ENCODE measurements at regions not wholly inside any gene's neighbourhood (a gene's known extent, or its start where the extent isn't known, plus 50 kb on each side); places are given as distances from the start of the nearest gene placed in this dataset.

DNA sequence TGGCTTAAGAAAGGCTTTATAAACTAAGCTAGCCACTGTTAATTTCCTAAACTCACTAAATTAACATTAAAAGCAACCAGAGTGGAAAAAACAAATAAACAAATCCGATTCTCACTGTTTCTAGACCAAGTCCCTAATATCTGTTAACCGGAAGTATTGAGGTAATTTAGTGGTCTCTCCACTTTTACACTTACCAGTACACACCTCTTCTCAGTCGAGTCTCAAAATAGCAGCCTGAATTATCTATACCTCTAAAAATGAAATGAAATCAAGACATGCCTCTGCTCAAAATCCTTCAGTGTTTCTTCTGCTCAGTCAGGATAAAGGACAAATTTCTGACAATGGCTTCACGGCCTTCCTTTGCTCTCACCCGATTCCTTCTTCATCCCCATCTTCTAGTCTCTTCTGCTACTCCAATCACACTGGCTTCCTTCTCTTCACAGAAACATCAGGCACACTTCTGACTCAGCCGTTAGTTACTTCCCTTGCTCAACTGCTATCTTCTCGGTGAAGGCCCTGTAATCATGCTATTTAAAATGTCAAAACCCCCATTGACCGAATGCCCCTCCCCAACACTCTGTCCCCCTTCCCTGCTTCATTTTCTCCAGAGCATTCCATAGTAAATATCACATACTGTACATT, 161.3 kb downstream of the KITLG start:
- DNase-seq: no peak

DNA sequence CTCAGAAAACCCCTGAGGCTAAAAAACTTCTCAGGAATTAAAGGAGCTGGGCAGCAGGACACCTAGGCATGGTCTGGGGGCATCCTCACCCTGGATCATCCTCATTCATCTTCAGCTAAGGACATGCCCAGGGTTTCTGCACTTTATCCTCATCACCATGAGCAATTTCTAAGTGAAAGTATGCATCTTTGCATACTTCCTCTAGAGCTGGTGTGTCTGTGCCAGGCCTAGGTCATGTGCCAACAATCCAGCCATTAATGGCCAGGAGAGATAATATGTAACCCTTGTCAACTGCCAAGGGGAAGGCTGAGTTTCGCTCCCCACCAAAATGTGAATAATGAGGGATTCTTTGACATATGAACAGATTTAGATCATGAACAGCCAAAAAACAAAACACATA, 160.5 kb downstream of the KITLG start:
- no peak for DNase-seq

DNA sequence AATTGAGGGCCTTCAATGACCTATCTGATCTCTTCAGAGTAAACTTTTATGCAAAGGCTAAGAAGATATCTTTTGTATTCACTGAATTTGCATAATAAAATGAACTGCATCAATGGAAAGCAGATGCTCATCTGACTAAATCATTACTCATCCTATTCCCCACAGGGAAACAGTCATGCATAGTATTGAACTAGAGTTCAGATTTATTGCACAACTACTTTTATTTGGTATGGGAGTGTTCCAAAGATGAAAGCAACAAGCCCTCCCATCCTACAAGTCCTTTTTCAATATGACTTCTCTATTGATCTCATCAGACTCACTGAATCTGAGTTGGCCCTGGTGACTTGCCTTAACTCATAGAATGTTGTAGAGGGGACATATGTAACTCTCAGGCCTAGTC, 159.8 kb downstream of the KITLG start:
- DNase-seq: no peak

DNA sequence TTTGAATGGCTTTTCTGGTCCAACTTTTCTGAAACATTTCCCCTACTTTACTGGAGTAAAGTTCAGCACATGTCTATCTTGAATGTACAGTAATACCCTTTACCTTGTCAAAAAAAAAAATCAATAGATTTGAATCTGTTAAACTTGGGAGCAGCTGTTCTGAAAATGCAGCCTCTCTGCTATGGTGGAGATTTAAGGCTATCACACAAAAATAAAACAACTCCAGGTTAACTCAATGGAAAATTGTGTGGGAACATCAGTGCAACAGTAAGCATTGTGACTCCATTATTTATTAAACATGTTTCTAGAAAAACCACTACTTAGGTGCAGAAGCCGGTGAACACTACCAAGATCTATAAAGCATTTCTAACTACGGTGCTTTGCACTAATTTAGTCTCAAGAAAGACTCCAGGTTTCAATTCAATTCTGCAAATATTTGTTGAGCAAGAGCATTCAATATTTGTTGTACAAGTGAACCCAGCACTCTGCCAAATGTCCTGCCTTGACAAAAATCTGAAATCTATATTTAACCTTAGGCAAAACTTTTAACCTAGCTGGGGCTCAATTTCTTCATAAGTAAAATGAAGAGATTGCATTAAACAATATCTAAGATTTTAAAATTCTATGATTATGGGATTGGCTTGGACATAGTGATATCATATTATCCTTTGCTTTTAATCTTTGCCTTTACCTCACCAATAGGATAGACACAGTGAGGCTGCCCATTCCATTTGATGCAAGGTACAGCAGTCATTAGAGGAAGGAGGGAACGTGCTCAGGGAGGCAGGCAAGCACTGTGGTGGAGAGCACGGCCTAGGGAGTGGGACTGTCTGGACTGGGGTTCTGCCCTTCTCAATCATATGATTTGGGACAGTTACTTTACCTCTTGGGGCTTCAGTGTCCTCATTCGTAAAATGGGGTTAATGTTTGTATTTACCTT, 155.2 kb downstream of the KITLG start:
- DNase-seq: no peak

DNA sequence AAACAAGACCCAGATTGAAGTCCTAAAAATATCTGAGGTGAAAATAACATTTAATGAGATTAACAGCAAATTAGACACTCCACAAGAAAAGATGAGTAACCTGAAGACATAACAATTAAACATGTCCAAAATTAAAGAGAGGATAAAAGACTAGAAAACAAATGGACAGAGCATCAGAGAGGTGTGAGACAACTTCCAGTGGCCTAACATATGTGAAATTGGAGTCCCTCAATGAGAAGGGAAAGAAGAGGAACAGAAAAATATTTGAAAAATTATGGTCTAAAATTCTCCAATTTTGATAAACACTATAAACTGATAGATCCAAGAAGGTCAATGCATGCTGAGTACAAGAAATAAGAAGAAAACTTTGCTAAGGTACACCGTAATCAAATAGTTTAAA, 151.9 kb downstream of the KITLG start:
- no peak for DNase-seq

DNA sequence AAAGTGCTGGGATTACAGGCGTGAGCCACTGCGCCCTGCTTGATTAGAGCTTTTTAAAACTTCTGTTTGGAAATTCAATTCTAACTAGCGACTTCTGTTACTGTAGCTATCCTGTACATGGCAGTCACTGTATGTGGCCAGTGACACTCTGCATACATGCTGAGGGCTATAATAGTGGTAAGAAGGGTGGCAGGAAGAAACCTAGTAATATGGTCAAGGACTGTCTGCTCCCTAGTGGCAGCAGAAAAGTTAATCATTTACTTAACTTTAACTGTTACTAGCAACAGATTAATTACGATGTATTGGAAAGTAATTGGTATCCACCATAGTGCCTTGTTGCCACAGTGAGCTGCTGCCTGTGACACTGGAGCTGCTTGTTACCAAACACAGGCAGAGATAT, 149.0 kb downstream of the KITLG start:
- no peak for DNase-seq

DNA sequence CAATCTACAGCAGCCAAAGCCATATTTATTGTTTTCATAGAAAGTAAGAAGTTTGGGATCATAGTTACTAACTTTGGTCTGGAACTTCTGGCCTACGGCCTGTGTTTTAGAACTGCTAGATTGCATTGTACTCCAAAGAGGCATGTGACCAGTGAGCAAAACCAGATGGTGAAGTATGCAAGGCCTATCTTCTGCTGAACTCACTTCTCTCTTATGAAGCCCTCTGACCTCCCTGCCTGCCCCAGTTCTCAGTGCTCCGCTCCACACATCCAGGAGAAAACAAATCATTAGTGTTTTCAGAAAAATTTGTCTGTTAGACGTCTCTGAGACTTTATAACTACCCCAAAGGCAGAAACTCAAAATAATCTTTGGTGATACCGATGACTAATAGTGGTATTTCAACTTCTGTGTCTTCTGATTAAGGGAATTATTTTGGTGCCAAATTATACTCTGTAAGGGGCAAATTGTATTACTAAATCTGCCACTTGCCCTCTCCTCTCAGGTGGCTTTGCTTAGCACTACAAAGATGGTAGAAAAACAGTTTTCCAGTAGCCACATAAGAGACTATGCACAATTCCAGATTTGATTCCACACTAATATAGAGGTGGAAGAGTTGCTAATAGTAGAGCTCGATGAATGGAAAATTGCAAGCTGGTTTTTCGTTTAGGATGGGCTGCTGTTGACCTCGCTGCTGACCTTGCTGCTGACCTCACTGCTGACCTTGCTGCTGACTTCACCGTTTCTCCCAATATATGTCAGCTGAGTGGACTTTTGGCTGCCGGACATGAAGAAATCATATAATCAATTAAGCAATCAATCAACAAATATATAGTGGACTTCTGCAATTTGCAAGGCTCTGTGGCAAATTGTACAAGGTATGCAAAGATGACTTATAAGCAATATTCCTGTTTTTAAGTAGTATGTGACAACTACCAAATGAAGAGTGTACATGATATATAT, 147.5 kb downstream of the KITLG start:
- DNase-seq: no peak

DNA sequence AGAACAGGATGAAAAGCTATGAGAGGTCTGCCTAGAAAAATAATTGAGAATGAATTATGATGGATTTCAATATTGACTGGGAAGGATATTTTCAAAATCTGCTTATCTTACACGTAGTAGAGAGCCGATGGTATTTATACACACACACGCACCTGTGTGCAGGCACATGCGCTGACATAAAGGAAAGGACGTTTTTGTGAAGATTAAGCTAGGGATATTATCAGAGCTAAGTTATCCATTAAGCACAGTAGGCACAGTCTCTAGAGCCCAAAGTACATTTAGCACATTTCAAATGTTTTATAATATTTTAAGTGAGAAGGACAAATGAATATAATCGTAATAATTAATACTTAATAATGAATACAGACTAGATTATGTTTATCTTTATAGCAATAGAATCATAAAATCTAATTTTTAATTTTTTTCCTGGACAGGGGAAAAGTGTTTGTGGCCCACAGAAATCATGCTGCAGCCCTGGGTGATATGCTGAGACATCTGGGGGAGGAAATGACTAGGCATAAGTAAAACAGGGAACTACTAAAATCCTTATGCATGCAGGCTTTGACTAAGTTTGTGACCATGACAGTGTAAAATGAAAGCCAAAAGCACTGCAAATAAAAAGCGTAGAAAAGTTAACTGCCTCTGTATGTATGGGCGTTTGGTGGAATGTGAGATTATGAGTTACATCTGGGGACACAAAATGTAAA, 146.1 kb downstream of the KITLG start:
- no peak for DNase-seq

DNA sequence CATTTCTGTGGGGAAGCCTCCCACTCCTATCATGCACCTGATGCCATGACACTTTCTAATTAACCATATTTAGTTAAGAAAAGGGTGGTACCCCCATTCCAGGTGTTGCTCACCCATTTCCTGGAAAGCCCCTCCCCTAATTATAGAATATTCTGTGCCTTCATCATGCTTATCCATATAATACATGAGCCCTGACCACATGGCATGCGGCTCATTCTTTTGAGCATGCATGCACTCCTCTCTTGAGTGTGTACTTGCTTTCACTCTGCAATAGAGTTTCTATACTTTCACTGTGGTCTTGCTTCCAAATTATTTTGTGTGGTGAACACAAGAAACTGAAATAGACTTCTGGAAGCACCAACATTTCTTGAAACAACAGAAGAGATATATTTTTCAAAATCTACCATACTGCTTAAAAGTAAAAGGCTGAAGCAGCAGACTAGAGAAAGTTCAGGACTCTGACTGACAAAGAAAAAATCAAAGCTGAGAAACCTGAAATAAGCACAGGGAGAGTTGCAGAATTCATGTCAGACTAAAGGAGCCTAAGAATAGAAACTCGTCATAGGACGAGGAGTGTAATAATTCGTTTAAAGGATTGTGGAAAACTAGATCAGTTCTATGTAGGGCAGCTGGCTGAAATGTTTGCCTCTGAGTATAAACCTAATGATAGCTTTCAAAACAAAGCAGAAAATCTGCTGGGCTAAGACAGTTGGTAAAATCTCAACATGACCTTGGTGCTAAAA, 144.8 kb downstream of the KITLG start:
- DNase-seq: no peak

DNA sequence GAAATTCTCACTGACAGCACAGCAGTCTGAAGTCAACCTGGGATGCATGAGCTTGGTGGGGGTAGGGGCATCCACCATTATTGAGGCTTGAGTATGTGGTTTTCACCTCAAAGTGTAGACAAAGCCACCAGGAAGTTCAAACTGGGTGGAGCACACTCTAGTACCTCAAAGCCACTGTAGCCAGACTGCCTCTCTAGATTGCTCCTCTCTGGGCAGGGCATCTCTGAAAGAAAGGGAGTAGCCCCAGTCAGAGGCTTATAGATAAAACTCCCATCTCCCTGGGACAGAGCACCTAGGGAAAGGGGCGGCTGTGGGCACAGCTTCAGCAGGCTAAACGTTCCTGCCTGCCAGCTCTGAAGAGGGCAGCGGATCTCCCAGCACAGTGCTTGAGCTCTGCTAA, 143.0 kb downstream of the KITLG start:
- DNase-seq: no peak

Data from stimulated activated CD4-positive, alpha-beta T cell treated with anti-CD3 and anti-CD28 coated beads, Interleukin-4, amount 100 ng/mL, for 1 hour (primary cell).